ENCODE measurements at regions not wholly inside any gene's neighbourhood (a gene's known extent, or its start where the extent isn't known, plus 50 kb on each side); places are given as distances from the start of the nearest gene placed in this dataset.
"Not testable (repeated sequence)": the region's sequence is repeated elsewhere in the genome, so short reads cannot be mapped to it uniquely, and the experiment has no call there.

- Histone ChIP-seq H3K9me3 (peaks cover 27% of the 10 kb centered on the region), H3K27ac (no peak overlapping the region), H3K27me3 (ENCODE audit: low read depth) (no peaks in the 10 kb centered on the region), H3K4me1 (no peaks in the 10 kb centered on the region), H3K36me3 (no peaks in the 10 kb centered on the region), H3K4me3 (no peak overlapping the region)
- no peak for DNase-seq
- TF ChIP-seq CTCF (IDR thresholded peaks at IDR 0.05): no peak
- ATAC-seq: no peak
- intact Hi-C loops (cut with DNase I): no loop called here
Measured at GRCh38 chr4:38298868-38299713, 338.9 kb downstream of the PTTG2 start.

GRCh38 chr4:38302910-38303309, 342.7 kb downstream of the PTTG2 start:
- H3K27ac ChIP-seq: no peak overlapping the region
- no peaks in the 10 kb centered on the region for H3K27me3 ChIP-seq (ENCODE audit: low read depth)
- DNase-seq (no peak), ATAC-seq (no peak)
- peaks cover 23% of the 10 kb centered on the region for H3K9me3 ChIP-seq
- H3K4me1 ChIP-seq: peaks cover 4% of the 10 kb centered on the region
- H3K36me3 ChIP-seq: no peaks in the 10 kb centered on the region
- no peak for TF ChIP-seq CTCF (IDR thresholded peaks at IDR 0.05)
- intact Hi-C loops (cut with DNase I): no loop called here
- no peak overlapping the region for H3K4me3 ChIP-seq

- H3K27ac ChIP-seq; H3K27me3 ChIP-seq (ENCODE audit: low read depth); intact Hi-C loops (cut with DNase I); ATAC-seq; H3K4me3 ChIP-seq; H3K36me3 ChIP-seq; H3K4me1 ChIP-seq; H3K9me3 ChIP-seq; DNase-seq: not testable (repeated sequence)
Measured at GRCh38 chr4:38304460-38304859, 344.3 kb downstream of the PTTG2 start.

- Histone ChIP-seq H3K4me1 (peaks cover 4% of the 10 kb centered on the region), H3K27me3 (ENCODE audit: low read depth) (no peaks in the 10 kb centered on the region), H3K36me3 (no peaks in the 10 kb centered on the region), H3K9me3 (peaks cover 6% of the 10 kb centered on the region), H3K4me3 (no peak overlapping the region), H3K27ac (no peak overlapping the region)
- DNase-seq (no peak), ATAC-seq (no peak)
- intact Hi-C loops (cut with DNase I): no loop called here
- no peak for TF ChIP-seq CTCF (IDR thresholded peaks at IDR 0.05)
Measured at GRCh38 chr4:38306482-38307071, 346.4 kb downstream of the PTTG2 start.

GRCh38 chr4:38308728-38309311, 348.6 kb downstream of the PTTG2 start:
- no peak for ATAC-seq
- no peak overlapping the region for H3K27ac ChIP-seq
- intact Hi-C loops (cut with DNase I): no loop called here

More at GRCh38 chr4:38308728-38309311, 348.6 kb downstream of the PTTG2 start:
- Histone ChIP-seq H3K36me3 (no peaks in the 10 kb centered on the region), H3K4me1 (peaks cover 4% of the 10 kb centered on the region), H3K9me3 (no peaks in the 10 kb centered on the region), H3K4me3 (no peak overlapping the region), H3K27me3 (ENCODE audit: low read depth) (no peaks in the 10 kb centered on the region)
- DNase-seq: no peak
- TF ChIP-seq CTCF (IDR thresholded peaks at IDR 0.05): no peak

Measured in lower lobe of right lung (tissue), 2 donors.